IMR-90 (cell line): ENCODE measurements at regions not wholly inside any gene's neighbourhood (a gene's known extent, or its start where the extent isn't known, plus 50 kb on each side); places are given as distances from the start of the nearest gene placed in this dataset.

Experiments
- ATAC-seq: fragments of 200-7000 bp; cut with Tn5 transposase; 2 replicates; pipeline ENCODE4 v1.9.1; 2020; ENCODE audit warnings: low read depth, mild to moderate bottlenecking, moderate library complexity
- BruUV-seq: library from RNA; stranded (reverse); fragments of 400-500 nt; replicated peaks from 2 replicates; lab custom pipeline; 2021; lab: Mats Ljungman, UMichigan
- CTCF ChIA-PET: fragments of 300-600 bp; formaldehyde crosslinking; extraction: SDS; loops from one replicate; lab custom pipeline; 2021; ENCODE audit warnings: antibody characterized with exemption; lab: Yijun Ruan, JAX
- POLR2A ChIA-PET: fragments of 300-600 bp; sonication (Branson Sonifier 250); formaldehyde crosslinking; loops from one replicate; lab custom pipeline; 2022; ENCODE audit warnings: antibody characterized with exemption; ENCODE audit not compliant: unreplicated experiment; lab: Charles Lee
- DNase-seq: peaks from one replicate; pipeline ENCODE4 v3.0.0; 2013
- H2AFZ ChIP-seq: replicated peaks from 2 replicates; pipeline ENCODE3; 2013; ENCODE audit warnings: low read length, mild to moderate bottlenecking; ENCODE audit not compliant: poor library complexity
- H2AK5ac ChIP-seq: 2 replicates; pipeline ENCODE4 v1.6.1; 2013; ENCODE audit warnings: low read depth, low read length, inconsistent platforms
- H2AK9ac ChIP-seq: replicated peaks from 2 replicates; pipeline ENCODE3; 2013; ENCODE audit warnings: mild to moderate bottlenecking, low read depth, low read length, moderate library complexity; ENCODE audit not compliant: poor library complexity
- H2BK120ac ChIP-seq: 2 replicates; pipeline ENCODE4 v1.6.1; 2013; ENCODE audit warnings: low read depth, low read length, inconsistent platforms
- H2BK15ac ChIP-seq: 3 replicates; pipeline ENCODE4 v1.6.1; 2013; ENCODE audit warnings: low read depth, low read length, inconsistent platforms
- H2BK20ac ChIP-seq: 2 replicates; pipeline ENCODE4 v1.6.1; 2013; ENCODE audit warnings: low read depth, mild to moderate bottlenecking, inconsistent platforms, low read length, moderate library complexity
- H2BK5ac ChIP-seq: 2 replicates; pipeline ENCODE4 v1.6.1; 2013; ENCODE audit warnings: mild to moderate bottlenecking, low read depth, low read length, inconsistent platforms; ENCODE audit not compliant: poor library complexity, severe bottlenecking
- H3K14ac ChIP-seq: replicated peaks from 2 replicates; pipeline ENCODE4 v1.6.1; 2013; ENCODE audit warnings: low read depth, low read length, inconsistent platforms
- H3K18ac ChIP-seq: 2 replicates; pipeline ENCODE4 v1.6.1; 2013; ENCODE audit warnings: low read depth, low read length, control low read depth
- H3K23ac ChIP-seq: 2 replicates; pipeline ENCODE4 v1.6.1; 2013; ENCODE audit warnings: low read depth, low read length, inconsistent platforms
- H3K27ac ChIP-seq: 2 replicates; pipeline ENCODE4 v1.5.1; 2013; ENCODE audit warnings: mild to moderate bottlenecking, control low read depth, low read length; ENCODE audit not compliant: insufficient read depth
- H3K27me3 ChIP-seq: 2 replicates; pipeline ENCODE4 v1.6.1; 2013; ENCODE audit warnings: low read length; ENCODE audit not compliant: control insufficient read depth, insufficient read depth
- H3K36me3 ChIP-seq: 2 replicates; pipeline ENCODE4 v1.6.1; 2013; ENCODE audit warnings: low read length, mixed read lengths; ENCODE audit not compliant: control insufficient read depth, insufficient read depth
- H3K4ac ChIP-seq: 2 replicates; pipeline ENCODE4 v1.6.1; 2013; ENCODE audit warnings: low read depth, low read length, inconsistent platforms
- H3K4me1 ChIP-seq: 2 replicates; pipeline ENCODE4 v1.6.1; 2013; ENCODE audit warnings: low read length, mixed read lengths; ENCODE audit not compliant: control insufficient read depth, insufficient read depth
- H3K4me2 ChIP-seq: 2 replicates; pipeline ENCODE4 v1.6.1; 2013; ENCODE audit warnings: low read depth, mild to moderate bottlenecking, control low read depth, low read length, moderate library complexity
- H3K4me3 ChIP-seq: 2 replicates; pipeline ENCODE4 v1.5.1; 2013; ENCODE audit warnings: low read depth, mild to moderate bottlenecking, control low read depth, low read length, moderate library complexity; ENCODE audit not compliant: insufficient read depth
- H3K56ac ChIP-seq: 2 replicates; pipeline ENCODE4 v1.6.1; 2013; ENCODE audit warnings: low read length, inconsistent platforms; ENCODE audit not compliant: insufficient read depth; ENCODE audit errors: extremely low read depth
- H3K79me1 ChIP-seq, 2 experiments: 2 replicates each; pipeline ENCODE4 v1.6.1; 2013; ENCODE audit warnings: low read length in 2 of 2, inconsistent platforms in 1 of 2, low read depth in 1 of 2
- H3K9ac ChIP-seq: 2 replicates; pipeline ENCODE4 v1.6.1; 2013; ENCODE audit warnings: low read depth, low read length, control low read depth
- H3K9me1 ChIP-seq: 2 replicates; pipeline ENCODE4 v1.6.1; 2013; ENCODE audit warnings: low read length, inconsistent platforms; ENCODE audit not compliant: insufficient read depth
- H3K9me3 ChIP-seq: 2 replicates; pipeline ENCODE4 v1.6.1; 2013; ENCODE audit warnings: low read length; ENCODE audit not compliant: control insufficient read depth, insufficient read depth
- H4K20me1 ChIP-seq: 2 replicates; pipeline ENCODE4 v1.6.1; 2013; ENCODE audit warnings: low read length, inconsistent platforms; ENCODE audit not compliant: insufficient read depth
- H4K5ac ChIP-seq: 2 replicates; pipeline ENCODE4 v1.6.1; 2013; ENCODE audit warnings: mild to moderate bottlenecking, low read depth, low read length, control low read depth
- H4K8ac ChIP-seq, 2 experiments: 2 replicates each; pipeline ENCODE4 v1.6.1; 2013; ENCODE audit warnings: low read depth in 2 of 2, low read length in 2 of 2, control low read depth in 1 of 2, inconsistent platforms in 1 of 2
- H4K91ac ChIP-seq: 2 replicates; pipeline ENCODE4 v1.6.1; 2013; ENCODE audit warnings: low read depth, low read length, inconsistent platforms; ENCODE audit not compliant: insufficient read depth
- BHLHE40 ChIP-seq: fragments of 150-350 bp; IDR thresholded peaks from 2 replicates; pipeline ENCODE4 v1.6.1; 2016; ENCODE audit warnings: mild to moderate bottlenecking, low read depth, low read length
- CEBPB ChIP-seq: IDR thresholded peaks from 2 replicates; pipeline ENCODE4 v1.6.1; 2012; ENCODE audit warnings: low read depth, low read length, improper control_type of control experiment
- CHD1 ChIP-seq: IDR thresholded peaks from 2 replicates; pipeline ENCODE4 v1.6.1; 2012; ENCODE audit warnings: low read depth, low read length, improper control_type of control experiment
- CTCF ChIP-seq: conservative IDR thresholded peaks from 2 replicates; pipeline ENCODE4 v1.5.1; 2012; ENCODE audit warnings: mild to moderate bottlenecking, low read depth, low read length, improper control_type of control experiment
- ELK1 ChIP-seq: fragments of 150-350 bp; IDR thresholded peaks from 2 replicates; pipeline ENCODE4 v1.6.1; 2016; ENCODE audit warnings: low read depth, mild to moderate bottlenecking, low read length, moderate library complexity, borderline replicate concordance
- FOS ChIP-seq: fragments of 150-350 bp; IDR thresholded peaks from 2 replicates; pipeline ENCODE4 v1.6.1; 2016; ENCODE audit warnings: low read depth, low read length
- MAFK ChIP-seq: IDR thresholded peaks from 2 replicates; pipeline ENCODE4 v1.6.1; 2012; ENCODE audit warnings: low read depth, low read length, improper control_type of control experiment
- MAZ ChIP-seq: IDR thresholded peaks from 2 replicates; pipeline ENCODE4 v1.6.1; 2012; ENCODE audit warnings: low read depth, mild to moderate bottlenecking, low read length, improper control_type of control experiment, moderate library complexity, borderline replicate concordance
- MXI1 ChIP-seq: IDR thresholded peaks from 2 replicates; pipeline ENCODE4 v1.6.1; 2012; ENCODE audit warnings: low read depth, mild to moderate bottlenecking, low read length, moderate library complexity, borderline replicate concordance
- NFE2L2 ChIP-seq: fragments of 150-350 bp; IDR thresholded peaks from 2 replicates; pipeline ENCODE4 v1.6.1; 2016; ENCODE audit warnings: low read depth, mild to moderate bottlenecking, low read length
- POLR2A ChIP-seq: IDR thresholded peaks from 2 replicates; pipeline ENCODE4 v1.6.1; 2012; ENCODE audit warnings: mild to moderate bottlenecking, low read depth, low read length
- RAD21 ChIP-seq: IDR thresholded peaks from 2 replicates; pipeline ENCODE4 v1.6.1; 2012; ENCODE audit warnings: low read length, improper control_type of control experiment
- RCOR1 ChIP-seq: IDR thresholded peaks from 2 replicates; pipeline ENCODE4 v1.6.1; 2012; ENCODE audit warnings: mild to moderate bottlenecking, low read length, improper control_type of control experiment; ENCODE audit not compliant: insufficient replicate concordance
- RFX5 ChIP-seq: IDR thresholded peaks from 2 replicates; pipeline ENCODE4 v1.8.0; 2012; ENCODE audit warnings: low read depth, mild to moderate bottlenecking, low read length, moderate library complexity
- SMC3 ChIP-seq: fragments of 150-350 bp; IDR thresholded peaks from 2 replicates; pipeline ENCODE4 v1.6.1; 2016; ENCODE audit warnings: low read depth, mild to moderate bottlenecking, antibody characterized with exemption, low read length, moderate library complexity
- USF2 ChIP-seq: fragments of 150-350 bp; IDR thresholded peaks from 2 replicates; pipeline ENCODE4 v1.6.1; 2017; ENCODE audit warnings: mild to moderate bottlenecking, antibody characterized with exemption, low read length, low read depth
- WGBS, 2 experiments: methylation state at CpG; one replicate each; pipeline versions ENCODE4 v1.1.5 to v1.1.7; 2013; ENCODE audit warnings: missing lambda C conversion rate in 2 of 2; ENCODE audit not compliant: insufficient read length in 1 of 2; ENCODE audit errors: extremely low coverage in 2 of 2; 5-methylcytosine and 5-hydroxymethylcytosine counted together
- dilution Hi-C: fragments of 300-500 bp; cut with HindIII; formaldehyde crosslinking; loops from one replicate; pipeline ENCODE4 v1.14.3; 2018; ENCODE audit warnings: low sequenced_read_pairs; ENCODE audit not compliant: unreplicated experiment
- in situ Hi-C: fragments of 300-500 bp; cut with MboI; formaldehyde crosslinking; loops from 3 replicates; pipeline ENCODE4 v1.14.3; 2019; ENCODE audit warnings: low sequenced_read_pairs, inconsistent platforms, mixed read lengths
- intact Hi-C: fragments of 100-400 bp; cut with micrococcal nuclease; formaldehyde crosslinking; loops from 2 replicates; pipeline ENCODE4 v1.10.0; 2022

GRCh38 chr2:236782938-236783337 is 213.3 kb downstream of the ACKR3 start:
- no peak for TF ChIP-seq CEBPB
- no peak for TF ChIP-seq FOS
- TF ChIP-seq SMC3: no peak
- TF ChIP-seq MAZ: no peak
- TF ChIP-seq USF2: no peak
- TF ChIP-seq POLR2A: no peak
- TF ChIP-seq MXI1: no peak
- no peak for TF ChIP-seq NFE2L2
- TF ChIP-seq RAD21: no peak
- no peak for TF ChIP-seq MAFK
- no peak for TF ChIP-seq RCOR1
- TF ChIP-seq ELK1: no peak
- TF ChIP-seq RFX5: no peak
- TF ChIP-seq CTCF: no peak
- no peak for TF ChIP-seq CHD1
- TF ChIP-seq BHLHE40: no peak

More at GRCh38 chr2:236782938-236783337, 213.3 kb downstream of the ACKR3 start:
- Histone ChIP-seq H3K4ac (no peak overlapping the region), H3K23ac (no peak overlapping the region), H4K8ac (no peak overlapping the region), H4K20me1 (no peaks in the 10 kb centered on the region), H3K27me3 (peaks cover 2% of the 10 kb centered on the region), H3K36me3 (no peaks in the 10 kb centered on the region), H3K9me3 (no peaks in the 10 kb centered on the region), H2BK5ac (no peak overlapping the region), H3K9ac (no peak overlapping the region), H3K4me2 (no peak overlapping the region), H2BK120ac (no peak overlapping the region), H2BK15ac (no peak overlapping the region), H4K5ac (no peak overlapping the region), H2AK5ac (no peak overlapping the region), H3K4me1 (no peaks in the 10 kb centered on the region), H4K91ac (no peak overlapping the region), H3K4me3 (no peak overlapping the region), H3K9me1 (no peaks in the 10 kb centered on the region), H3K14ac (no peak overlapping the region), H3K56ac (no peak overlapping the region), H2BK20ac (no peak overlapping the region), H3K27ac (no peak overlapping the region), H3K18ac (no peak overlapping the region), H3K79me1 (no peaks in the 10 kb centered on the region), H2AK9ac (no peak overlapping the region), H2AFZ (no peak overlapping the region)
- CTCF ChIA-PET: no interaction called here
- POLR2A ChIA-PET: no interaction called here
- ATAC-seq: no peak
- intact Hi-C loops (no loop called here), dilution Hi-C loops (no loop called here), in situ Hi-C loops (no loop called here)
- WGBS, 2 experiments: 20% methylated on average over 1 of the region's 5 CpGs; no CpG with 5 or more reads in 1 of the 2 experiments
- DNase-seq: peak; percentile 25
- no TSS peak for BruUV-seq
